GM19463 (cell line): ENCODE measurements at regions not wholly inside any gene's neighbourhood (a gene's known extent, or its start where the extent isn't known, plus 50 kb on each side); places are given as distances from the start of the nearest gene placed in this dataset.

ENCODE experiments used
- ATAC-seq: cut with Tn5 transposase; IDR thresholded peaks from one replicate; pipeline ENCODE4 v1.9.1; 2021; ENCODE audit warnings: mild to moderate bottlenecking, moderate library complexity; ENCODE audit not compliant: unreplicated experiment

DNA sequence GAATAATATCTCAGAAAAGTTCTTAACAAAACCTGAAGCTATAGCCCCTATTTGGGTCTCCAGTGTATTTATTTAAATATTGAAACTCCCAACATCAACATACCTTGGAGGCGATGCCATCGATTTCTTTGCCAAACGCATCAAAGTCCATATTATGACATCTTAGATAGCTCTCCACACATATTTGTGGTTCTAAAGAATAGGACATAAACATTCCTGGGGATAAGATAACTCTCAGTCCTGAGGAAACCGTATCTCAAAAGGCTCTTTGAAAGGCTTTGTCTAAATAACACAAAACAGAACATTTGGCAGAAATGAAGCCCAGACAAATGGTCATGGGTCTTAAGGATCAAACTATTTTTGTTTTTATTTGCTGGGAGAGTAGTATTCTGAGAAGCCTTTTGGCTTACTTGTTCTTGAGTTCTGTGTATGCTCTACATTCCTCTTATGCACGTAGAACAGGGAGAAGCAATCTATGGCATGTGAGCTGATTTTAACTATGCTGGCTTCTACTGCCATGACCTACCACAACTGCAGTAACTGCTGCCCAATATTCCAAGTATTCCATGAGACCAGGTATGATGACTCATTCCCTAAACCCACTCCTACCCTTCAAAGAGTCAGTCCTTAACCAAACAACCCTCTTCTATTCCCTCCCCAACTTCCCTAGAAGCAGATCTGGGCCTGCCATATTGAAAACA lies 279.0 kb upstream of the ZFHX3 start:
- no peak for ATAC-seq

DNA sequence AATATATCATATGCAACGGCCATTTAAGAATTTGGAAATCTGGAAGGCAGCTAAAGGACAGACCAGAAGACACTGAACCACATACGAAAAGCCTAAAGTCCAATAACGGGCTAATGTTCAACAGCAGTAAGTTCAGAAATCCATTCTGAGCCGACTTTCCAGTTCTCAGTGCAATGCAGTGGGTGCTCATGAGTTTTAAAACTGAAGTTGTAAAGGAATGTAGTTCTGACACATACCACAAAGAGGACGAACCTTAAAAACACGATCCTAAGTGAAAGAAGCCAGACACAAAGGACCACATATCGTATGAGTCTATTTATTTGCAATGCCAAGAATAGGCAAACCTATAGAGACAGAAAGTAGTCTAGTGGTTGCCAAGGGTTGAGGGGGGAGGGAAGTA lies 278.3 kb upstream of the ZFHX3 start:
- no peak for ATAC-seq

DNA sequence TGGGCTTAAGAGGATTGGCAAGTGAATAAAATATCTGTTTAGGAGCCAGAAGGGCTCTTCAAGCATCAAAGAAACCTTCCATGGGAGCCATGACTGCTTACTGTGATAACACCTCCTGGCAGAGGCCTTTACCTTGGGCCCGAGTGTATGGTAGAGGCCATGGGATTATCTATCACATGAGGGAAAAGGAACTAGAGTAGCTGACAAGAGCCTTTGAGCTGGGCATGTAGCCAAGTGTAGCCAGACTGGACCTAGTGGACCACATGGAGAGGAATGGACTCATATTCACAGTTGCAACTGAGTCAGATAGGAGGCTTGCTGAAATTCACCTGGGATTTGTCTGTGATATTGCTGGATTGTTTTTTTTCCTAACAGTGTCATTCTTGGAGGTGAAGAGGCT lies 276.0 kb upstream of the ZFHX3 start:
- no peak for ATAC-seq

DNA sequence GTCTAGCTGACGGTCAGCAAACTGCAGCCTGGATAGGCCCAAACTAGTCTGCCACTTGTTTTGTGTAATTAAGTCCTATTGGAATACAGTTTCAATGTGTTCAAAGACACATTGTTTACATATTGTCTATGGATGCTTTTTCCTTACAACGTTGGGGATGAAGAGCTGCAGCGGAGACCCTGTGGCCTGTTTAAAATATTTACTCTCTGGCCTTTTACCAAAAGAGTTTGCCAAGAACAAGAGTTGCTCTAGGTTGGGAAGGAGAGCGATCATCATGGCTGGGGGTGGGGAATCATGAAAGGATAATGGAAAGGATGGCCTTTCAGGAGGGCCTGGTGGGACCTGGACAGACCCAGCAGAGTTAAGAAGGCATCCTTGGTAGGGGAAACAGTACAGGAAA lies 274.9 kb upstream of the ZFHX3 start:
- ATAC-seq: no peak

DNA sequence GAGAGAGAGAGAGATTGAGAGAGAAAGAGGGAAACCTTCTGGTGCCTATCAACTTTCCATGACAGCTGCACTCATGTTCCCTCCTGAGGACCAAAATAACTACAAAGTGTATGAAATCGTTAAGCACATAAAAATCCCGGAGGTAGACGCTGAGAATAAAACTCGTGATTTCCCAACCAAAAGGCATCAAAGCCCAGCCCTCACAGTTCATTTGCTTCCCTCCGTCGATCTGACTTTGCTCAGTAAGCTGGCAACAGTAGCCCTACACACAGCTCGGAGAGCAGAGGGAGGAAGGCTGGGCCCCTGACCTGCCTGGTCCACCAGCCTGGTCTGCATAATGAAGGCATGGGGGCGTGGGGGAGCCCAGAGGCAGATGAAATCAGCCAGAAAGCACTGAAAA lies 273.9 kb upstream of the ZFHX3 start:
- no peak for ATAC-seq

DNA sequence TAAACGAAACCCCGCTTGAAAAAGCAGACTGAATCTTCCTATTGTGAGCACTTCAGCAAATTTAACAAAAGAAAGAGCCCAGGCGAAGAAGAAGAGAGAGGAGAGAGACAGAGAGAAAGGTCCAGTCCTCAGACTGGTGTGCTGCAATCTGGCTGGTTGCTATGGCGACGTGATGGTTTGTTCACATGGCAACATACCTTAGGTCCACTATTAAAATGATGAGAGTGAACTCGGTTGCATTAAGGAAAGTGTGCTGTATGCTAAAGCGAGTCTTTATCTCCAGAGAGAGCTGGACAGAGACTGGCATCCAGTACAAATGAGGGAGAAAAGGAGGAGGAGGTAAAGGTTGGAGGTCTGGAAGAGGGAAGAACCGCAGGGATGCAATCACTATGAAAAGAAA lies 271.8 kb upstream of the ZFHX3 start:
- ATAC-seq: no peak

DNA sequence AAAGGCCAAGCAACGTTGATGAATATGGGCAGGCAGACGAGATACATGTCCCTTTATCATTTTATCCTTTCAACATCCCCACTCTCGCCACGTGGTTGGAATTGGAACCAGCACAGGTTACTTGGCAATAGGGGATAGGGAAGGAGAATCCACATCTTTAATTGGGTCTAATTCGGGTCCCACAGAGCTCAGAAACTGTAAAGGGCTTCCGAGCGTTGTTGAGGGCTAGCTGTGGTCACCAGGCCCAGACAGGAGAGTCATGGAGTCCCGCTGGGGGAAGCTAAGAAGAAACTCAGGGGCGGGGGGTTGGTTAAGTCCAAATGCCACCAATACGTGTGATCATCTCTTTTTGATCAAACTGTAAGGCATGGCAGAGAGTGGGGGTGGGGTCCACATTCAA lies 271.3 kb upstream of the ZFHX3 start:
- no peak for ATAC-seq

DNA sequence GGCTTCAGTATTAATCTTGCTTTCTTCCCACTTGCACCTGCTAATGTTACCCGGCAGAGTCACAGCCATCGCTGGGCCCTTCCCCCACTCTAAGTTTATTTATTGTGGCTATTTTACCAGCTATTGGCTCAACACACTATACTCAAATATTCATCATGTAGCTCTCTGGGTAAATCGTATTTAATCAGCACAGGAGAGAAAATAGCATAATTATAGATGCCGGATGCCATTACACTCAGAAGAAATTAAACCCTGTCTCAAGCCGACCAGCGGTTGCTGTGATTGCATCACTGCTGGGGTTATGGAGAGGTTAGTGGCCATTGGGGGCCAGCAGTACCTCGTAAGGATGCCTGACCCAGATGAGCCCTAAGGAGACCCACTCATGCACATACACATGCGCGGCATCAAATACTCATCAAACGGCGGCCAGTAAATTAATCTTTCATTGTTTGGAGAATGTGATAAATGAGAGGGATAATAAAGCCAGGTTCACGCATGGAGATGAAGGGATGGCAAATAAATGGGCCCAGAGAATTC lies 269.5 kb upstream of the ZFHX3 start:
- ATAC-seq: no peak

DNA sequence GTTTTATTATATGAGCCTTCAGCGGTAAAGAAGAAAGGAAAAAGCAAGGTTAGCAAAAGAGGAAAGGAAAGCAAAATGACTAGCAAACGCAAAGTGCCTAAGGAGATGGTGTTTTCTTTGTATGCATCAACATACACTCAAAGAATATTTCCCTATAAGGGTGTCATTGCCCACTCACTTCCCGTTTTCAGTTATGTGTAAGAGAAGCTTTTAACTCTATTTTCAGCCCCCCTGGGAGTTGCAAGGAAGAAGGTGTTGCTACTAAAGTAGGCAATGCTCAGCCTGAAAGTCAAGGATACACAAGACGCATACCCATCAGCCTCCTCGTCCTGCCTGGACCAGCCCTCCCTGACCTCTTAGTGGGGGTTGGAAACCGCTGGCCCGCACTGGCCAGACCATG lies 267.7 kb upstream of the ZFHX3 start:
- ATAC-seq: peak; percentile 79

DNA sequence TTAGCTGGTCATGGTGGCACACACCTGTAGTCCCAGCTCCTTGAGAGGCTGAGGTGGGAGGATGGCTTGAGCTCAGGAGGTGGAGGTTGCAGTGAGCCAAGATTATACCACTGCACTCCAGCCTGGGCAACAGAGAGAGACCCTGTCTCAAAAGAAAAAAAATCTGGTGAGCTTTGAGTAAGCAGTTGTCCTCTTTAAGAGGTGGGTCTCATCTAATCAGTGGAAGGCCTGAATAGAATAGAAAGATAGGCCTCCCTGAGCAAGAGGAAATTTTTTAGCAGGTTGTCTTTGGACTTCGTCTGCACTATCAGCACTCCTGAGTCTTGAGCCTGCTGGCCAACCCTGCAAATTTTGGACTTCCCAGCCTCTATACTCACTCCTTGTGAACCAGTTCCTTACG lies 266.0 kb upstream of the ZFHX3 start:
- ATAC-seq: no peak

GRCh38 chr16:73311857-73312723 lies 264.2 kb upstream of the ZFHX3 start:
- no peak for ATAC-seq

DNA sequence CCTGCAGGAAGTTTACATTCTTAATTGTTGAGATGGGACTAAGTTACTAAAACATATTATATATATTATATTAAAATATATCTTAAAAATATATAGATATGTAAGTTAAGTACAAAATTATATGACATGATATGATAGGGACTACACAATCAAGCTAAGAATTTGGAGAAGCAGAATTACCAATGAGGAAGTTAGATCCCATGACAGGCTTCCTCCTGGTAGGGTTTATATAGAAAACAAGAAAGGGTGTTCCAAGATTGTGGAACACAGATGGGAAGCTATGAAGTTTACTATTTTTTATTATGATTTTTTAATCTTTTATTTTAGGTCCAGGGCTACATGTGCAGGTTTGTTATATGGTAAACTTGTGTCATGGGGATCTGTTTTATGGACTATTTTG lies 260.8 kb upstream of the ZFHX3 start:
- no peak for ATAC-seq

DNA sequence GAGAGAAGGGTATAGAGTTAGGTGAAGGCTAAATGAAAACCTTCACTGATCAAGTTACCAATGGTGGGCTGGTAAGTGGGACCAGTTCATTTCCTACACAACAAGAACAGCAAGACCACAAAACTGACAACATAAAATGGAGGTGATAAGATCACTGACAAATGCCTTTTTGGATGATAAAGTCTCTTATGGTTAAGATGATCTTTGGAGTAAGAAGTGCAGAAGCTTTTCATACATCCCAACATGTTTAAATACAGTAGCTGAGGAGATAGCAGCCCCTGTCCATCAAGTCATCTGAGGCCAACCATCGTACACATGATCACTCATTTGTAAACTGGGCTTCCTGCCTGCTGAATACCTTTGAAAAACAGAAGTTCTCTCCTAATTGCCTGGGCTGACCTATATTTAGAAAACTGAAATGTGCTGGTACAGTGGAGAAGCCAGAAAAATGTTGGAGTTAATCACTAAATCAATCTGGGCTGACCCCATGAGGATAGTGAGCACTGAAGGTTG lies 259.0 kb upstream of the ZFHX3 start:
- no peak for ATAC-seq

DNA sequence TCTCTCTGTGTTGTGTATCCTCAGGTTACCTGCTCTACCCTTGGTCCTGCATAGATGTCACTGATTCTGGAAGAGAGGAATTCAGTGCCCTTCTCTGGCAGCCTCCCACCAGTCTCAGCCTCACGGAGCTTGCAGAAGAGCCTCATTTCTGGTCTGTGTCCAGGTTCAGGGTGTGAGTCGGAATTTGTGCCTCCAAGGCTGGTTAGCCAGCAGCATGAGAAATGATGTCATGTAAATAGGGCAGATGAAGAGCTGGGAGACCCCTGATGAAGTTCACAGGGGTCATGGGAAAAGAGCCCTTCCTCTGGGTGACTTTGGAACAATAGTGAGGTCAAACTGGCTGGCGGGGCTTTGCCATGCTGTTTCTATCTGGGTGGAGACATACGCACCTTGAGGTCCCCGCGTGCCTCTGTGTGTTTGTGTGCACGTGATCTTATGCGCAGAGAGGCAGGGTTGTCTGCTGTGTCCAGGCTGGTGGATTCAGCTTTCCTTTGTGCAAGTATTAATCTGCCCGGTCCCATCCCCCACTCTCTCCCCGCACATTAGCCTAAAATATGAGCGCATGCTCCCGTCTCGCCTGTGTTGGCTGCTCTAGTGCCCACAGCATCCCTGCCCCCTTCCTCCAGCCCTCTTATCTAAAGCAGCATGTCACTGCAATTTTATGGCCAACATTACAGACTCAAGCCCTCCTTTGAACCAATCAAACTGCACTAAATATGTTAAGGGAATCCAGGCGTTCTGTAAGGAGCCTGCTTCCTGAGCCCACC lies 256.3 kb upstream of the ZFHX3 start:
- ATAC-seq: no peak

DNA sequence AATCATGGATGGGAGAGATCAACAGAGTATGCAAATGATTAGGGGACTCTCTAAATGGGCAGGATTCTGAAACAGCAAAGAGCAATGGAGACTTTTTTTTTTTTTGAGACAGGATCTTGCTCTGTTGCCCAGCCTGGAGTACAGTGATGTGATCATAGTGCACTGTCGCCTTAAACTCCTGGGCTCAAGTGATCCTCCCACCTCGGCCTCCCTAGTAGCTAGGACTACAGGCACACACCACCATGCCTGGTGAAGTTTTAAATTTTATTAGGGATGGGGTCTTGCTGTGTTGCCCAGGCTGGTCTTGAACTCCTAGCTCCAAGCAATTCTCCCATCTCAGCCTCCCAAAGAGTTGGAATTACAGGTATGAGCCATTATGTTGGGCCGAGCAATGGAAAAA lies 255.0 kb upstream of the ZFHX3 start:
- no peak for ATAC-seq

- no peak for ATAC-seq
Observed at GRCh38 chr16:73301984-73302383, 254.1 kb upstream of the ZFHX3 start.

DNA sequence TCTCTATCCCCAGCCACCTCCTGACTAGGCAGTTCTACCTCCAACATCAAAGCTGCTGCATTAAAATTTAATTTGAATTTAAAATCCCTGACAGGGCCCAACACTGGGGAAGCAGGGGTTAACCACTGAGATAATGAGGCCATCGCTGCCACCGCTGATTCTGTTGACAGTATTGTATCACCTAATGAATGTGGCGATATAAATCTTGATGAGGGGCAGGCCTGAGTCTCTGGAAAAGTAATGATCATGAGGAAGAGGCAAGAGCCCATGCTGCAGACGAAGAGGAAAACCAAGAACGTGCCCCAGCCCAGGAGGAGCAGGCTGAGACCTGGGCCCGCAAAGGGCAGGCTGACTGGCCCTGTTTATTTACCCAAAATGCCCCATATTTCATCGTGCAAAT lies 251.4 kb upstream of the ZFHX3 start:
- ATAC-seq: no peak

- no peak for ATAC-seq
Observed at GRCh38 chr16:73298562-73298961, 250.6 kb upstream of the ZFHX3 start.

DNA sequence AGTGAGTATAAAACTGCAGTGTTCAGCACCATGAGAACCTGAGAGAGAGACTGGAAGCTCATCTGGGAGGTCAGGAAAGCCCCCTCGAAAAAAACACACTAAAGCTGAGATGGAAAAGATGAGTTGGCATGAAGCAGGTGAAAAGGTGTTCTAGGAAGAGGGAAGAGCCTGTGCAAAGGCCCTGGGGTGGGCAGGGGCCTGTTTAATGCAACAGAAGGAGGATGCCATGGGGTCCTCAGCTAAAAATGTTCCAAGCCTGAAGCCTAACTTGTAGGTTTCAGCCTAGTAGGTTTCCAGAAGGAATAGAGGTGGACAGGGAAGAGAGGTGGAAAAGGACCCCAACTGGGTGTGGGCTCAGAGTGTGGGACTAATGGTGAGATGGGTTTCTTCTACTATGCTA lies 242.3 kb upstream of the ZFHX3 start:
- ATAC-seq: no peak

DNA sequence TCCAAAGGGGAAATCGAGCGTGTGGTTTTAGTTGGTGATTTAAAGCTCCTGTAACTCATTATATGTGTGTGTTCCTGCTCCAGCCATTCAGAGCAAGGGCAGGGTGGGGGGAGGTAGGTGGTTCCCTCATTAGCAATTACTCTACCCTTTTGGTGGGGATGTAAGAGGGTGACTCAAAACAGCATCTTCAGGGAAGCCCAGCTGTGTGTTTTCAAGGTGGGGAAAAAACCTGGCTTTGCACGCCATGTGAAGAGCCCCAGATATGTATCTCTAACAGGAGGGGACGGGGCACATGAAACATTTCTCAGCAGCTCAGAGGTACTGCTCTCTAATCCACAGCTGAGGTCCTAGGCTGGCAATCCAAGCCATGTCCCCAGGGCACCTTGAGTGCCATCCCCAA lies 241.3 kb upstream of the ZFHX3 start:
- peak; percentile 87 for ATAC-seq

DNA sequence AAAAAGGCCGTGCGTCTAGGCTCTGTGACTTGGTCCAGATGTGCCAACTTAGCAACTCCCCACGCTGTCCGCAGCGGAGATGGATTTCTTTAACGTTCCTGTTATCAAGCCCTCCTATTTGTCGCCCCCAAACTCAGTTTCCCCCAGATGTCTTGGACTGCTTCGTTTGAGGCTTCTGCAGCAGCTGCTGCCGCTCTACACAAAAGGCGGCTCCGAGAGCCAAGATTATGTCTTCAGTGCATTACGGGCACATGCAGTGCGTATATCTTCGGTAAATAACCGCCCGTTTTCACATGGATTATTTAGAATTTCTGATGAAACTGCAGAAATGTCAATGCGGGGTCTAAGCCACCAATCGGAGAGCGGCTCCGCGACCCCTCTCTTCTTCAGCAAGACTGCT lies 240.6 kb upstream of the ZFHX3 start:
- no peak for ATAC-seq
